HG03457 (cell line): ENCODE measurements at regions not wholly inside any gene's neighbourhood (a gene's known extent, or its start where the extent isn't known, plus 50 kb on each side); places are given as distances from the start of the nearest gene placed in this dataset.
"Not testable (repeated sequence)": the region's sequence is repeated elsewhere in the genome, so short reads cannot be mapped to it uniquely, and the experiment has no call there.

Source experiments
- ATAC-seq: cut with Tn5 transposase; IDR thresholded peaks from one replicate; pipeline ENCODE4 v1.9.1; 2021; ENCODE audit warnings: moderate number of reproducible peaks; ENCODE audit not compliant: unreplicated experiment

DNA sequence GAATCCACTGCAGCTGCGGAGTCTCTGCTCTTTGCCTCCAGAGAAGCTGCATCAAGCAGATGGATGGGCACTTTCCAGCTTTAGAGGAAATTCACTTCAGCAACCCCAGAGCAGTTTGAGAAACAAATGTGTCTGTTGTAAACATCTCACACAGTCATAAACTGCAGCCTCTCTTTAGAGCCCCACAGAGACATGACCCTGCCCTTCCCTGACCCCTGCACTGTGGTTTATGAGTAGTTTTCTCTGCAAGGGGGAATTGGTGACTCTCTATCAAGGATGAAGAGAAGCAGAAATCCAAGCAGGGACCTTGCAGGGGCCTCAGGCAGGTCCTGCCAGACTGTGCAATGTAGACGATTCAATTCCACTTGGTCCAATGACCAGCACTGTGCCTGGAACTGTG is 160.2 kb downstream of the SH2D4B start:
- ATAC-seq = no peak

DNA sequence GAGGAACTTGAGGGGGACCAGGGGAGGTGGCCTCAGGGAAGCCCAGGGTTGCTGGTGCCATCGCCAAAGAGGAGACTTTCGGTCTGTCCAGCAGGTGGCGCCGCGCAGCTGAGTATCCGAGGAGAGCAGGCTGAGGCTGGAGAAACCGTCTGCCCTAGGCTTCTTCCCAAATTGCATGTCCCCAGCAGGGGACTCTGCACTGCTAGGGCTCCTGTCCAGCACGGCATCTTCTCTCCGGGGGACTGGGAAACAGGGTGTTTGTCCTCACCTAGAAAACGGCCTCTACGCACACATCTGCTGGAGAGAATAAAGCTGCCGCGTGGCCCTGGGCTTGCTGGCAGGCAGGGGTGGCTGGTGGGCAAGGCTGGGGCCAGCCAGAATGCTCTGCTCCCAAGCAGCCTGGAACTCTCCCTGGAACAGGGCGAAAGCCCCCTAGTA is 161.9 kb downstream of the SH2D4B start:
- peak; percentile 86 for ATAC-seq

DNA sequence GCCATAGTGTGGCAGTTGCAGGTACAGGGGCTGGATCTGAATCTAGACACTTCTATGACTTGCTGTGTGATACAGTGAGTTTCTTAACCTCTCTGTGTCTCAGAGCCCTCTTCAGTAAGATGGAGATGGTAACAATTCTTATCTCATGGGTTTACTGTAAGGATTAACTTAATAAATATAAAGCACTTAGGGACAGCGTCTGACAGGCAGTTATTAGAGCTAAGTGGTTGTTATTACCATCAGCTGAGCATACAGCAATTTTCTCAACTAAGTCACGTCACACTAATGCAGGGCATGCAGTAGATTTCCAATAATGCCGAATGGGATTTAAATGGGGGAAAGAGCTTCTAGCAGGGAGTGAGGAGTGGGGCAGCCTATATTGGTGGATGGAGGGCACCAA is 162.6 kb downstream of the SH2D4B start:
- no peak for ATAC-seq

DNA sequence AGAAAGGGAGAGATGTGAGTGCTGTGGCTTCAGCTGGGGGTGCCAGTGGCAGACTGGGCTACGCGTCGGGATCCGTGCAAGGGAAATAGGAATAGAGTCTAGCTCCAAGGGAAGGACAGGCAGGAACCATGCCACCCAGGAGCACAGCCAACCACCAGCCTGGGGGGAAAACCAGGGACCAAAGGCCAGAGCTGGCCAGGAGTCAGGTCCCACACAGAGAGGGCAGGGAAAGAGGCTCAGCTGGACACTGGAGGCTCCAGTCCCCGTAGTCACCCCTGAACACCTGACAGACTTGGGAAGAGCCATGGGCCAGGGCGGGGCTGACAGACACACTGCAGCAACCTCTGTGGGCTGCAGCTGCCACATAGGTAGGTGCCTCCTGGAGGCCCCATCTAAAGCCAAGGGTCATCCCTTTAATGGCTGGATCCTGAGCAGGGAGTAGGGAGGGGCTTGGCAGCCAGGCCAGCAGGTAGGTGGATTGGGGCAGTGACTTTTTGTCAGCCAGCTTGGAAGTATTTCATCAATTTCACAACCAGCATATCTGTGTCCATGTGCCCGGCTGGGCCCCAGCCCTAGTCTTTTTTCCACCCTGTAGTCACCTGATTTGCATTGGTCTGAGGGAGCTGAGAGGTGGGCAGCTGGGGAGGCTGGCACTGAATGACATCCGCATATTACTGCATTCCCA is 163.2 kb downstream of the SH2D4B start:
- no peak for ATAC-seq

DNA sequence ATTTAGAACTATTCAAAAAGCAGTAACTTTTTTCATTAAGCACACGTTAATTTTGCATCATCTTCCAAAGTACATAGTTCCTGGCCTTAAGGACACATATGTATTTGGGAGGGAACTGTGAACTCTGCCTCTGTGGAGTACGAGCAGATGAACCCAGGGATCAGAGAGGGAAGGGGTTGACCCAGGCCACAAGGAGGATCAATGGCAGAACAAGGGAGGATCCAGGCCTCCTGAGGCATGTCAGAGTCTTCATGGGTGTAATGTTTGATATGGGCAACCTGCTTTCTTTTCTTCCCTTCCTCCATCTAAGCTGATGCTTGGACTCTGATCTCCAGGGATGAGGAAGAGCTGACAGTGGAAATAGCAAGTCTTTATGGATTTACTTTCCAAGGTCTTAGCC is 164.0 kb downstream of the SH2D4B start:
- no peak for ATAC-seq

DNA sequence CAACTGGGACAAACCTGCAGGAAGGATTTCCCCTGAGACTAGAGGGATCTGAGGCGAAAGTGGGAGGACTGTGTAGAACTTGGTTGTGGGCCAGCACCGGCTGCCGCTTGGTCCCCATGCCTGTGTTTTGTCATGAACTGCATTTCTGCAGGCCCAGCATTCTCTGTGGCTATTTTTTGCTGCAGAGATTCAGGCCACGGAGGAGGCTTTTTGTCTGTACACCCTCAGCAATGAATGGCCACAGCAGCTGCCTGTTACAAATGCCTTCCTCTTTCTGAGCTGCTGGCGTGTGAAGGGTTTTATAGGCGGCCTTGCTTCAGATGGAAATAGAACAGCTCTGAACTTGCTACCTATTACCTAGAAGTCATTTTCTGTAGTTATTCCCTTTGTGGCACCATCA is 164.4 kb downstream of the SH2D4B start:
- ATAC-seq = no peak

DNA sequence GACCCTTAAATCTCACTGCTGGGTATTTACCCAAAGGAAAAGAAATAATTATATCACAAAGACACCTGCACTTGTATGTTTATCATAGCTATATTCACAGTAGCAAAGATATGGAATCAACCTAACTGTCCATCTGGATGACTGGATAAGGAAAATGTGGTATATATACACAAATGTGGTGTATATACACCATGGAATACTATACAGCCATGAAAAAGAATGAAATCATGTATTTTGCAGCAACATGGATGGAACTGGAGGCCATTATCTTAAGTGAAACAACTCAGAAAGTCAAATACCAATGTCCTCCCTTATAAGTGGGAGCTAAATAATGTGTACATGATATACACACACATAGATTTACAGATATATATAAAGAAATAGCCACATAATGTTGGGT is 168.2 kb downstream of the SH2D4B start:
- ATAC-seq = no peak

DNA sequence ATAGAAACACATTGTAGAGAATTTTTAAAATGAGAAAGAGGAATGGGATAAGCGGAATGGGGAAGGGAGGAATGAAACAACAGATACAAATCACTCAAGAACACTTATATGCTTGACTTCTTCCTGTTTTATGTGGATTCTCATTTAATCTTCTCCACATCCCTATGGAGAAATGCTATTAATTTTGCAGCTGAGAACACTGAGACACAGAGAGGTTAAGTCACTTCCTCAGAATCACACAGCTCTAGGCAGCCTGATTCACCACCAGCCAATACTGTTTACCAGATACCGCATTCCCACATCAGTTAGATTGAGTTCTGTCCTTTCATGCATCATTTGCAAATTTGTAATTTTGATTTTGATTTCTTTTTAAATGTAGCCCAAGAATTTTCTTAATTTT is 170.5 kb downstream of the SH2D4B start:
- ATAC-seq = no peak

DNA sequence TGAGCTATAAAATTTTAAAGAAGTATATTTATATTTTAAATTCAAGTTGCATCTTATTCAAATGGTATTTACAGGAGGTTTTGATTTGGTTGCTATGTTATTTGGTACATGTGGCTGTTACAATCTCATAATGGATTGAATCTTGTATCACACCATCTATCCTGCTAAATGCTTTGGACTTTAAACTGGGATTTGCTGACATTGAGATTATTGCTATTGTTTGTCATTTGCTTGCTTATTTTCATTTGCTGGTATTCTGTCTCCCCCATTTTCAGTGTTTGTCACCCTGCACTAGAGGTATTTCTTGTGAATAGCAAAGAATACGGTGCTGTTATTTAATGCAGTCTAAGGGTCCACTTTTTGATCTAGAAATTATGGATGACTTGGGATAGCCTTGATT is 171.1 kb downstream of the SH2D4B start:
- ATAC-seq = no peak

DNA sequence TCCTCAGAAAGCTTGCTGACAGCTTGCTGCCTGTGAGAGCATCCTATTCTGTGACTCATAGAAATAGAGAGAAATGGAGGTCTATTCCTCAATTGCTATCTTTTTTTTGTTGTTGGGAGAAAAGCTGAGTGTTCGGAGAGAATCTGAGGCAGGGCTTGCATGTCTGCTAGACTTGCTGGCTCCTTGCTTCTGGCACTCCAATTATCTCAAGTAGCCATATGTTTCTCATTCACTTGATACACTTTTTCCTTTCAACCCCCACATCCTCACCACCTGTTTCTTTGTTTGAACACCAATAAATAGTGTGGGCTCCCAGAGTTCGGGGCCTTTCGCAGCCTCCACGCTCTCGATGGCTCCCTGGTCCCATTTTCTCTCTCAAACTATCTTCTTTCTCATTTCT is 172.2 kb downstream of the SH2D4B start:
- no peak for ATAC-seq

DNA sequence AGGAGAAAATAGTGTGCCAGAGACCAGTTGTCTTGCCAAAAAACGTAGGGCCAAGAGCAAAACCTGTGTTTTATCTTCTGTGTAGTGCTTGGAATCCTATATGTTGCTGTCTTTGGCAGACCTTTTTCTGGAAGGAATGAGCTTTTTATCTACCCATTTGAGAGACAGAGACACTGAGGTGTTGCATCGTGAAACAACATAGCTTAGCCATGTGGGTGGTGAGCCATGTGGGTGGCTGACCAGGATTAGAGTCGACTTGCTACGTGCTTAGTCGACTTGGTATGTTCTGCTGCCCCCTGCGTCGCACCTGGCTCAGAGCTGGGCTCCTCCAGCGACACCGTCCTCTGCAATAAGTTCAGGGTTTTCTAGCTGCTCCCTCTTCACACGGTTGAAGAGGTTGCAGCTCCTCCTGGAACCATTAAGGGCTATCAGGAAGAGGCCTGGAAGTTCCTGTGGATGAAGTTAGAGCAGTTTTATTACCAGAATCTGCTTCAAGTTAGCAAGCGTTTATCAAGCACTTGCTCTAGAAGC is 175.8 kb downstream of the SH2D4B start:
- ATAC-seq = no peak

DNA sequence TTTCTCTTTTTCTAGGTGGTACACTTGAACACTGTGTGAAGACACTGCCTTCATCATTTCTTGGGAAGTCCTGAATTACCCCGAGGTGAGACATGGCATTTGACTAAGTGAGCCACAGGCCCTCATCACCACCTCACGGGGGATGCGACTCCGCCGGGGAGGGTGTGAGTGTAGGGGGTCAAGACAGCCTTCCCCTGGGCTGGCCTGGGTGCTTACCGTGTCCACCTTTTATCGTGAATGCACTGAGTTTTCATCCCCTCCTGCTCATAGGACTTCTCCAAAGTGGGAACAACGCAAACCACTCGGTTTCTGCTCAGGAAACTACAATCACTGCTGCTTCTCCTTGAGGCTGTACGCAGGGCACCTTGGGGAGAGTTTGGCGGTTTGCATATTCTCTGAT is 176.9 kb downstream of the SH2D4B start:
- no peak for ATAC-seq

DNA sequence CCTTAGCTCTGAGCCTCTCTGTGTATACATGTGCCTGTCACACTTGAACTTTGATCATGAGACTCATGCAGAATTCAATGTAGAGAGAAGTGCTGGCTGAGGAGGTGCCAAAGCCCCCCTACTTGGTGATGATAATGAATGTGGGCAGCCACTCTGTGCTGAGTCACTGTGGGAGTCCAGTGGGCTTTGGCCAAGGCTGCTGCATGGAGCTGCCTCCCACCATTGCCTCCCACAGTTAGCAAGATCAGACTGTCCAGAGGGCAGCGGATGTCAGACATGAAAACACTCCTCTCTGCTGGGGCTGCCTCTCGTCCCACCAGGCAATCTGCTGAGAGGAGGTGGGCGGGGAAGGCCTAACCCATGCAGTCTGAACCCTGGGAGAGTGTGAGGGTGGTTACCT is 180.3 kb downstream of the SH2D4B start:
- no peak for ATAC-seq

DNA sequence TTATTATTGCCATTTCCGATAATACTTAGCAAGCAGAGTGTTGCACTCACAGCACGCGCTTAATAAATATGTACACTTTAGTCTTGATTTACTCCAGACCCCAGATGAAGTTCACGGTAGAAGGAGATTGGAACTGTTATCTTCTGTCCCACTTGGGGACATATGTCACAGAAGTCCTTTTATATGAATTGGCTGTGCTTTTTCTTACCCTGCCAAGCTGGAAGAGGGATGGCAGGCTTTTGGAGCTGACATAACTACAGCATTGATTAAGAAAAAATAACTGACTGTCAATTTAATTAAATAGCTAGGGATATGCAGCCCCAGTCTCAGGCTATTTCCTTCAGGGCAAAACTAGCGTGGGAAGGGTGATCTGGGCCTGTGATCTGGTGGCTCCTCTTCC is 182.2 kb downstream of the SH2D4B start:
- no peak for ATAC-seq

DNA sequence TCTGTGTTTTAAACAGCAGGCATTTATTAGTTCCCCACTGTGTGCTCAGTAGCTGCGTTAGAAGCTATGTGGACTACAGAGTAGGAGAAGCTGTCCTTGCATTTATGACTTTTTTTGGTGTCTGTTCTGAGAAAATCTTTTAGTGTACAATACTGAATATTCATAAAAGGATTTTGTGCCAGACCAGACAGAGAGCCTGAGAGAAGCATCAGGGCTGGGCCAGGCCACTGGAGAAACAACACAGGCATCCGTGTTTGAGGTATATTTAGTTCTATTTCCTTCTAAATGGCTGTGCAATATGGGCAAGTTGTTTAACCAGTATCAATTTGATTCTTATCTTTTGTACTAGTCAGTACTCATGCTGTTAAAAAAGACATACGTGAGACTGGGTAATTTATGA is 182.8 kb downstream of the SH2D4B start:
- ATAC-seq = no peak

DNA sequence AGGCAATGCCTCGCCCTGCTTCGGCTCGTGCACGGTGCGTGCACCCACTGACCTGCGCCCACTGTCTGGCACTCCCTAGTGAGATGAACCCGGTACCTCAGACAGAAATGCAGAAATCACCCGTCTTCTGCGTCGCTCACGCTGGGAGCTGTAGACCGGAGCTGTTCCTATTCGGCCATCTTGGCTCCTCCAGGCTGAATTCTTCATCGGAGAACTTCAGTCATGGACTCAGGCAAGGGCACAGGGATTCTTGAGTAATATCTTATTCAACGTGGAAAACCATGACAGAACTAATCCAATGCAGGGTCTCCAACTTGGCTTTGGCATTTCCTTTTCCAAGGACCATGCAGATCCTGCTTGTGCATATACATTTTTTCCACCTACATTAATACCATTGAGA is 190.7 kb downstream of the SH2D4B start:
- not testable (repeated sequence) for ATAC-seq

DNA sequence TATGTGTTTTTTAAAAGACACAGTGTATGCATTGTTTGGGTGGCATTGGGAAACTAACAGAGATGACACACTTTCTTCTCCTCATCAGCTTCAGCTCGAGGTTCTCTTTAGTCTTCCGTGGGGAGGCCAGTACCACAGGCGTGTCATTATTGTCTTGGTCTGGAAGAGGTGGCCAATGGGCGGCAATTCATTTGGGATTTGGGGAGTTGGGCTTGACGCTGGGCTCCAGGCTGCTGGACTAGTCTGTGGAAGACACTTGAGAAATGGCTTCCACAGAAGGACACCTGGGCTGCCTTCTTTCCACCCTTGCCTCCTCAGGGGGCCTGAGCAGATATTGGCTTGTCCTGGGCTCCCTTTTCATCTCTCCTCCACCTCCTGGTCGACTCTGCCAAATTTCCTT is 192.2 kb downstream of the SH2D4B start:
- ATAC-seq = no peak

DNA sequence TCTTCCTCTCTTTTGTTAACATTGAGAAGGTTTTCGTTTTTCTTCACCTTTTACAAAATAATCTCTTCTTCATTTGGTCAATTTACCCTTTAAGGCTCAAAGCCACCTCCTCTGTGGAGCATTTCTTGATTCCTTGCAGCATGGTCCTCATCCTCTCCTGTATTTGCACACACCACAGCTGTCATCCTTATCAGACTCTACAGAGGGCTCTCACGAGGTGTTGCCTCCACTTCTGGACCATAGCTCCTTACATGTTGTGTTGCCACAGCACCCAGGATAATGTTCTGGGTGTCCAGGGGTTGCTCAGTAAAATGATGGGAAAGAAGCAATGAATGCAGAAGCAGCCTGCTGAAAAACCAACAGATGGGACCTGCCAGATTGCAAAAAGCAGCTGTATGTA is 192.8 kb downstream of the SH2D4B start:
- ATAC-seq = no peak

DNA sequence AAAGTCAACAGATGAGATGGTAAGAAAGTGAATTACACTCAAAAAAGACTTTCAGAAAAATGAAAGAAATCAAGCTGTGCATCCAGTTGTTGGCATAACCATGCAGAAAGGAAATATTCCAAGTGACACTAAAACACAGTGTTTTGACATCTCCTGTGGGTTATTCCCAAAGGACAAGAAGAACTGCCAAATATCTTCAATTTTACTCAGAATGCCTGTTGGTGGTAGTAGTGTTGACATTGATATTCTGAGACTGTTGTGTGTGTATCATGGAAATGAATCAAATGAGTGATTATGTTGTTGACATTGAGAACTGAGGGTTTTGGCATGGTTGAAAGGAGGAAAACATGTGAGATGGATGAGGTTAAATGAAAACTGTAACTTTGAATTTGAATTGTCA is 196.9 kb downstream of the SH2D4B start:
- ATAC-seq = no peak

DNA sequence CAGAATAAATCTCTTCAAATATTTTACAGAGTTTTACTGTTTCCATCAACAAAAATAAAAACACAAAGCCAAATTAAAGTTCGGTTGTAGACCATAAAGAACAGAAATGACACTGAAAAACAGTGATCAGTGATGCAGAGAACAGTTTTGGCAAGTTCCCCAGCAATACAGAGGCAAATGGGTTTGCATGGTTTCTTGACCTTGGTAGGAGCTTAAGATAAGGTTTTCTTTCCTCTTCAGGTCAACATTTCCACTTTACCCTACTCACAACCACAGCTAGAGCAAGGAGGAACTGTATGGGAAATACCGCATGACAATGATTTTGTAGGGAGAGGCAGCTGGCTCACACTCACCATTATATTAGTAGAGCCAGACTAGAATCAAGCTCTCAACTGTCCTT is 199.5 kb downstream of the SH2D4B start:
- ATAC-seq = no peak

DNA sequence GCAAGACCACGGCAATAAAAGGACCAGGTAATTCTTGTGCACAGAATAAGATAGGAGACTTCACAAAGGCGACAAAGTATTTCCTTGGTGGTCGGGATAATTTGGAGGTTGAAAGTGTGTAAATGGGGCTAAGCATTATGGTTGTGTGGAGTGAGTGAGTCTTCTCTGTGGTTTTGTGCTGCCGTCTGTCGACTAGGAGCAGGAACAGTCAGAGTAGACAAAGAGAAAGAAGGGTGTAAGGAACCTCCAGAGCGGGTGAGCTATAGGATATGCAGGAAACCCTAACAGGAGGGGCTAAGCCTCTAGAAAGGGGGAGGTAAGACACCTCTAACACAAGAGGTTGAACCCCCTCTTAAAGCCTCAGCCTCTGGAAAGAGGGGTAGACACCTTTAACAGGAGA is 201.6 kb downstream of the SH2D4B start:
- no peak for ATAC-seq

DNA sequence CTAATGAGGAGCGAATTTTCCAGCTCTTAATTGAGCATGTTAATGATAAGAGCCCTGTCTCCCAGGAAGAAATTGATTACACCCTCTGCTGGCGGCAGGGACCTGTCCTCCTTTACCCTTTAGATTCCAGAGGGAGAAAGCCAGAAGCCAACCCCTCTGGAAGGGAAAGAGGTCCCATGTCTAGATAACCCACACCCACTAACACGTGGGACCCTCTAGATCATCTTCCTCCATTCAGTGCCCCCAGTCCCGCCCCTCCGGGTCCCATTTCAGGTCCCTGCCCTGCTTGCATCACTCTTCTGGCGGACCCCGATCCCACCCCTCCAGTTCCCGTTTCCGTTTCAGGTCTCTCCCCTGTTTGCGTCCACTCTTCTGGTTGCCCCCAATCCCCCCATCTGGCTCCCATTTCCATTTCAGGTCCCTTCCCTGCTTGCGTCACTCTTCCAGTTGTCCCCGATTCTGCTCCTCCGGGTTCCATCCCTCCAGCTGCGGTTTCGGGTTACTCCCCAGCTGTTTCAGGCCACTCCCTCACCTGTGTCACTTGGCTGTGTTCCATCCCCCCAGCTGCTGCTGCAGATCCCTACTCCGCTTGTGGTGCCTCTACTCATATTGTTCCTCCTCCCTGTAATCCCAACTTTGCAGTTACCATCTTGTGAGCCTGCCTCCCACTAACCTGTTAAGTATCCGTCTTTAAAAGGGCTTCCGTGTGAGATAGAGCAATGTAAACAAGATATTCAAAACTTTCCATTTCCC is 202.4 kb downstream of the SH2D4B start:
- no peak for ATAC-seq
